GM18858 (cell line): ENCODE measurements at regions not wholly inside any gene's neighbourhood (a gene's known extent, or its start where the extent isn't known, plus 50 kb on each side); places are given as distances from the start of the nearest gene placed in this dataset.

ENCODE experiments used
- ATAC-seq: cut with Tn5 transposase; IDR thresholded peaks from one replicate; pipeline ENCODE4 v1.9.1; 2021; ENCODE audit not compliant: unreplicated experiment

DNA sequence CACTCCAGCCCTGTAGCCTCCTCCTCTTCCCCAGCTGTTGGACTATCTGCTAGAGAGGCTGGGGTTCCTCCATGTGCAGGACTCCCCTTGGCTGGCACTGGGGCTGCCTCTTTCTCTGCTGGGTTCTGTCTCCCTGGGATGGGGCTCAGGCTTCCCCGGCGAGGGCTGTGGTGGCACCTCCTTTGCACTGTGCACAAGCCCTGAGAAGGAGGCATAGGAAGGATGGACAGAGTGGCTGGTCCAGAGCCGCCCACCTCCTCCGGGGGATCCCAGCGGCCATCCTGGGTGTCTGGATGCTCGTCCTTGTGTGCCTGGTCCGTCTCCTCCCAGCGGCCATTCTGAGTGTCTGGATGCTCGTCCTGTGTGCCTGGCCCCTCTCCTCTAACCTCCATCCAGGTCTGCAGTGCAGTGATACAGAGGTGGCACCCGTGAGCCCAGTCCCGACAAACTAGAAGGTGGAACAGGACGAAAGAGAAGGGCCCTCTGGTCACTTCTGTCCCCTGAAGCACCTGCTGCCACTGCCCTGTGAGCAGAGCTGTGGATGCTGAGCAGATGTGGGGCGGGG is 633.7 kb downstream of the BRD1 start:
- ATAC-seq: no peak

DNA sequence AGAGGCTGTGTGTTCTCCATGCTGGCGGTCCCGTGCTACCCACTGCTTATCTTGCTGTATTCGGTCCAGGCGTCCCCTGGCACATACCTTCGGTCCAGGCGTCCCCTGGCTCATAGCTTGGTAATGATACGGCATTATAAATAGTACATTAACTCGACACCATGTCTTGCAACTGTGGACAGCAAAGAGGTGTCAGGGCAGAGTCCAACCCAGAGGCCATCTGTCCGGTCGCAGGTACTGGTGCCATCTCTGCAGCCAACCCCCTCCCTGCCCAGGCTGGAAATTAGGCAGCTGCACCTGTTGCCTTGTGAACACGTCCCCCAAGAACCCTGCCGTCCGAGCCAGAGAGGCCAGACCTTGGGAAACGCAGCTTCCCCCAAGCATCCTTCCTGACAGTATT is 634.3 kb downstream of the BRD1 start:
- ATAC-seq: no peak

DNA sequence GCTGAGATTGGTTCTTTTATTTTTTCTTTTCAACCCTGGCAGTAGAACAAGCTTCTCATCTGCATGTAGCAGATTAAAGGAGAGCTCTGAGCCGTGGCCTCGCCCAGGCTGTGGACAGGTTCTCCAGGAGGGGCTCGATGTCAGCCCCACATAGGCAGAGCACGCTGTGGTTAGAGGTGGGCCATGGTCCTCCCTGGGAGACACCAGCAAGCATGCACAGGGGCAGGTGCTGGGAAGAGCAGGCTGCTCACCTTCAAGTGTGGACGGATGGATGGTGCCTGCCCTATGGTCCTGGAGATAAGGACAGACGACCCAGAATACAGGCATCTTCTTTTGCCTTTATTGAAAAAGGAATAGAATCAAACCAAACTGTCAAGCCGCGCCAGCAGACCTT is 634.8 kb downstream of the BRD1 start:
- ATAC-seq: no peak

DNA sequence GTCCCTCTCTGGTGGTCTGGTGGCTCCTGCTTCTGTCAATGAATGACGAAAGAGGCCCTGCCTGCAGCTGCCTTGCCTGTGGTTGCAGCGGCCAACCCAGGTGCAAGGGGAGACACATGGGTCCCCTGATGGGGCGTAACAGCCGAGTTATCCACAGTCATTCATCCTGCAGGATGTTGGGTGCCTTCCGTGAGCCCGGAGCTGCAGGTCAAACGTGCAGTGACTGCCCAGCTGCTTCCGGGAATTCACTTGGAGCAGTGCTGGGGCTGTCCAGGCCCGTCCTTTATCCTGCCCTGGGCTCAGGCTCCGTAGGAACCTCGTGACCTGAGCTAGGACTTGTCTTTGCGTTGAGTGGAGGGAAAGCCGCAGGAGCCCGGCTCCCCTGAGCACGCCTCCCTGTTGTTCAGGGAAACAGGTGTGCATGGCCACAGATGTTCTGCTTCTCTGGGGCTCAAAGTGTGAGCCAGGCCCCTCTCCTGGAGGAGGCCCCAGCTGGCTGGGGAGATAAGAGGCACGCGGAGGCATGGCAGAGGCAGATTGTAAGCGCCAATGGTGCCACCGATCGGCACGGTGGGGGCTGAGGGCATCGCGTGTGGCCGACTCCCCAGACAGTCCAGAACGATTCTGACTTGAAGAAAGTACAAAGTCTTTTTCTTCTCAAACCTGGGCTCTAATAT is 635.4 kb downstream of the BRD1 start:
- no peak for ATAC-seq

DNA sequence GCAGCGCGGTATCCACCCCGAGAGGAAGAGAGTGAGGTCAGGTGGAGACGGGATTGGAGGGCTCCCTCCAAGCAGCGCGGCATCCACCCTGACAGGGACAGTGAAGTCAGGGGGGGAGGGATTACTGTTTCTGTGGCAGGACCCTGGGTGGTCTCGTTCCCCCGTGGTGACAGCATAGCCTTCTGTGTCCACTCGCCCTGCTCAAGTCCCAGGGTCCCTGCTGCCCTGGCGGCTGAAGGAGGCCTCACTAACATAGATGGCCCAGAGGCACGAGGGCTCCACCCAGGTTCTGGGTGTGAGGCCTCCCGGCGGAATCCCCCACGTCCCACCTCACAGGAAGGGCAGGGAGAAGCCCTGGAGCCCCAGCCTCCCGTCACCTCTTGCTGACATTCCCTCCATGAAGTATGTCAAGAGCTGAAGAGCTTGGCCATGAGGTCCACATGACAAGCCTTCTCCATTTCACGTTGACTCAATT is 636.1 kb downstream of the BRD1 start:
- ATAC-seq: no peak

DNA sequence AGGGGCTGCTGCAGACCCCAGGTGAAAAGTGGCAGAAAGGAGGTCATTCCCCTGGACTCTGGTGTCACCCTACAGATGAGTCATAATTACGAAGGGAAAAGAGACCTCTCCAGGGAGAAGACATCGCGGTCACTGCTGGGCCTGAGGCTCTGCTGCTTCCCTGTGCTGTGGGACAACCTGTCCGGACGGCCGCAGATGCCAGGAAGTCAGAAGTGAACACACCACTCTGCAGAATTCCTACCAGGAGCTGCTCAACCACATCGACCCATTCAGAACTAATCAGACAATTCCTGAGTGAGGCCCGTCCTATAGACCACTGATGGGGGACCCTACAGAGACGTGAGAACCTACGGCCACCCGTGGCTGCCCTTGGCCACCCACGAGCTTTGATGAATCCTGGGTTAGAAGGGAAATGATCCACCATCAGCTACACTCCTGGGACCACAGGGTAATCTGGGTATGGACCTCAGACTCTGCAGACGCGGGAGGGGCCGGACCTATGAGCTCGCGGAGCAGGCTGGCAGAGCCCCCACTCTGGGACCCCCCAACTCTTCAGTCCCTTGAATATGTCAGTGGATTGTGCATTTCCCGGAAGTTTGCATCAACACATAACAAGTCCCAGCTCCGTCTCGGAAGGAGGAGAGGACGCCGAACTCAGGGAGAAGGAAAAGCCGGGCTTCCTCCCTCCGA is 636.7 kb downstream of the BRD1 start:
- ATAC-seq: no peak

DNA sequence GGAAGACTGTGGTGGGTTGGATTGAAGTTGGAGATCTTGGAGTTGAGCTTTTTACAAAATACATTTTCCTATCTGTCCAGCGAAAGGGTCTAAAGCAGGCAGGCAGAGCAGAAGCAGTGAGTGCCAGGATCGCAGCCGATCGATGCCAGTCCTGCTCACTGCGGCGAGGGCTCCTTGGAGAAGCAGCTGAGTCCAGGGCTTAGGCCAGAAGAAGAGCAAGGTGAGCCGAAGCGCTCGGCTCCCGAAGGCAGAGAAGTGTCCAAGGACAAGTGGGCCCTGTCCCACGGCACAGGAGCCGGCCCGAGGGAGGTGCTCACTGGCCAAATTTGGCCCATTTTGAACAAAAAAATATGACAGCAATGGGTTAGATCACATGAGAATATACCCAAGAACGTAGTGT is 637.8 kb downstream of the BRD1 start:
- ATAC-seq: no peak

DNA sequence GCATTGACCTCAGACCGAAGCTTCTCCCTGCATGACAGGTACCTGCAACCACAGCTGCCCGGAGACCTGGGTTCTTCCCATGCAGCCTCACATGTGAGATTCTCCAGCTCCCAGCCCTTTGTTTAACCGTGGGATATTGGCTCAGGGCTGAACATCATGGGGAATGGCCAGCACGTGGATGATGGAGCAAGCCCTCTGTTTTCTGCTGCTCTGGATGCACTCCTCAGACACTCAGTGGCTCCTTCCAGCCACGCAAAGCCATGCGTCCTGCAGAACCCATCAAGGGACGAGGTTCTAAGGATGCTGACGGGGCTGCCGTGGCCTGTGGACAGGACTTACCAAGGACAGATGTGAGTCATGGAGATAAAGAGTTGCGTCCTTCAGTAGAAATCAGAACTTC is 639.1 kb downstream of the BRD1 start:
- ATAC-seq: no peak

DNA sequence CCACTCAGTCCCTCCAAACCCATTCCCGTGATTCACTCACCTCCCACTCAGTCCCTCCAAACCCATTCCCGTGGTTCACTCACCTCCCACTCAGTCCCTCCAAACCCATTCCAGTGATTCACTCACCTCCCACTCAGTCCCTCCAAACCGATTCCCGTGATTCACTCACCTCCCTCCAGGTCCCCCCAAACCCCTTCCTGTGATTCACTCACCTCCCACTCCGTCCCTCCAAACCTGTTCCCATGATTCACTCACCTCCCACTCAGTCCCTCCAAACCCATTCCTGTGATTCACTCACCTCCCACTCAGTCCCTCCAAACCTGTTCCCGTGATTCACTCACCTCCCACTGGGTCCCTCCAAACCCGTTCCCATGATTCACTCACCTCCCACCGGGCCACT is 639.6 kb downstream of the BRD1 start:
- no peak for ATAC-seq

DNA sequence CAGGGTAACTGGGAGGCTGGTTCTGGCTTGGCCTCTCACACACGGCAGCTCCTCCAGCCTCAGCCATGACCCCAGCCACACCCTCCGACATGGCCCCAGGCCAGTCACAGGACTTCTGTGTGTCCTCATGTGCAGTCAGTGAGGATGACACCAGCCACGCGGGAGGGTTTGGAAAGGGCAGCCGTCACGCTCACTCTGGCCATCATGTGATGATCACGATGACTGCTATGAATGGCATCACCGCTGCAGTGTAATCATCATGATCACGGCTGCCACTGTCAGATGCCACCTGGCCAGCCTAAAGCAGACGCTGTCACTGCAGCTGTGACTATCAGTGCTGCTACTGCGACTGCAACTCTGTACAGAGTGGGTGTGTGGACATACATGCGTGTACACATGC is 640.9 kb downstream of the BRD1 start:
- ATAC-seq: no peak

DNA sequence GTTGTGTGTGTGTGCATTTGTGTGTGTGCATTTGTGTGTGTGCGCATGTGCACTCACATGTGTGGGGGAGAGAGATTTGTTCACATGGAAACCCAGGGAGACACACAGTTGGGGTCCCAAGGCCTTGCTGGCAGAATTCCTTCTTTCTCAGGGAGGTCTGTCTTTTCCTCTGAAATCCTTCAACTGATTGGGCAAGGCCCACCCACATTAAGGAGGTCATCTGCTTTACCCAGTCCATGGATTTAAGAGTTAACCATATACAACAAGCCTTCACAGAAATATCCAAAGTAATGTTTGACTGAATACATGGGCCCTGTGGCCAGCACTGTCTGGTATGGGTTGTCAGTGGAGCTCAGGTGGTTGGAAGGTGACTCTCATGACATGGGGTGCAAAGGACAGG is 641.4 kb downstream of the BRD1 start:
- ATAC-seq: no peak

DNA sequence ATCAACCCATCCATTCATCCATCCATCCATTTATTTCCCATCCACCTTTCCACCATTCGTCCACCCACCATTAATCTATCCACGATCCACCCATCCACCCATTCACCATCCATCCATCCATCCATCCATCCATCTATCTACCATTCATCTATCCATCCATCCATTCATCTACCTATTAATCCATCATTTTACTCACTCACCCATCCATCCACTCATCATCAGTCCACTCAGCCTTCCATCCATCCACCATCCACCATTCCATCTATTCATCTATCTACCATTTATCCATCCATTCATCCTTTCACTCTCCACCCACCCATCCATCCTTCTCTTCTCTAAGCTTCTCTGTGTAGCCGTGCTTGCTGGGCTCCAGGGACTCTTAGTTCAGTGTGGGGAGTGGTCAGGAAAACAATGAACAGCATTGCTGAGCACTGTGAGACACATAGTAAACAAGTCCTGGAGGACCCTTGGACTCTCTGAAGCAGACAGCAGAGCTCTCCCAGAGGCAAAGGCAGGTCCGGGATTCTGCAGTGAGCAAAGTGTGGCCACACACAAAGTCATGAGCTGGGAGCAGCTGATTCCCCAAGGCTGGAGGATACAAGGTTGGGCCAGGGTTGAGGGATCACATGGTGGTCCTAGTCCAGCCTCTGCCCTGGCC is 642.2 kb downstream of the BRD1 start:
- ATAC-seq: no peak

DNA sequence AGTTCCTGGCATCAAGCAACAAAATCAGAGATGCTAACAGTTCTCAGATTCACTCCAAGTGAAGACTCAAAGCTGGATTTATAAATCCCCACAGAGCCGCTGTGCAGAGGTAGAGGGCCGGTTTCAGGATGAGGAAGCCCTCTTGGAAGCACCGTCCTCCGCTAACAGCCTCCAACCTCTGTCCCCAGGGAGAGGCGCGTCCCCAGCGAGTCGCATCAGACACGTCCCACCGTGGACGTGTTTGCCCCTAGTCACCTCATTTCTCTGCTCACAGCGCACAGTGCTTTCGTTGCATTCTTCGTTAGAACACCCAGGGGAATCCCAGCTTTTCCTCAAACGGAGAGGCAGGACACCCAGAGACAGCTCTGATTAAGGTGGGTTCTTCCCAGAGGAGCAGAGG is 642.9 kb downstream of the BRD1 start:
- no peak for ATAC-seq

DNA sequence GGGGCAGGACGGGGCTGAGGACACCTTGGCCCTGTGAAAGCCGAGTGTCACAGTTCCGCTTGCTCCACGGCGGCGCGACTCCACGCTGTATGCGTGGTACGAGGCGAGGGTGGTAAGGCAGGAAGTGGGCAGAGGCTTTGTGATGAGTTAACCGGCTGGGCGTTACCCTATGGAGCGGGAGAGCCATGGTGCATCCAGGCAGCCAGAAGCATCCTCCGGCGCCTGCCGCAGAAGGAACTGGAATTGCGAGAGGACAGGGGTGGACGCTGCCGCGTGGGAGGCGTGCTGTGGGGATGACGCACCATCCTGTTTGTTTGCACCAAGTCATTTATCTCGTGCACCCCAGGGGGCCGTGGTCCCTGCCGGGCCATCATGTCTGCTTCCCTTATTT is 643.9 kb downstream of the BRD1 start:
- no peak for ATAC-seq

DNA sequence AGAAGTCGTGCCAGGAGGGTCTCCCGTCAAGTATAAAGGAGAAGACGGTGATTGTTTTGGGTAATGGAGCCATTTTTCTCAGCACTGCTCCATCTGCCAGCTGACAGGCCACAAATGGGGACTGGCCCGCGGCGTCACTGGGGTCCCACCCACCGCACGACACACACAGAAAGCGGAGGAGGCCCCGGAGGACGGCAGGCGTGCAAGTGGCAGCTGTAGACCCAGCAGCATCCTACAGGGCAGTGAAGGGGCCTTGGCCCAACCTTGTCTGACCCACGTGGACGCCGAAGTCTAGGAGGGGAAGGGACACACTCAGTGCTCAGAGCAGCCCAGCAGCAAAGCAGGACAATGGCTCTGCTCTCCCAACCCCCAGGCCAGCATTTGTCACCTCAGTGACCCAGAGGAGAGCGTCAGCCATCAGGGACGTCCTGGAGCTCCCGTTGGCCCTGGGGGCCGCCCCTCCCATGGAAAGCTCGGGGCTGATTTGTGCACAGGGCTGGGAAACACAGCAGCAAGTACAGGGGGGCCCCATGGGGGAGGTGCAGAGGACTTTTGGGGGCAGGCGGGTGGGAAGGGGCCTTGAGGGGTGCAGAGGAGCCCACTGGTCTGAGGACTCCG is 644.4 kb downstream of the BRD1 start:
- no peak for ATAC-seq

DNA sequence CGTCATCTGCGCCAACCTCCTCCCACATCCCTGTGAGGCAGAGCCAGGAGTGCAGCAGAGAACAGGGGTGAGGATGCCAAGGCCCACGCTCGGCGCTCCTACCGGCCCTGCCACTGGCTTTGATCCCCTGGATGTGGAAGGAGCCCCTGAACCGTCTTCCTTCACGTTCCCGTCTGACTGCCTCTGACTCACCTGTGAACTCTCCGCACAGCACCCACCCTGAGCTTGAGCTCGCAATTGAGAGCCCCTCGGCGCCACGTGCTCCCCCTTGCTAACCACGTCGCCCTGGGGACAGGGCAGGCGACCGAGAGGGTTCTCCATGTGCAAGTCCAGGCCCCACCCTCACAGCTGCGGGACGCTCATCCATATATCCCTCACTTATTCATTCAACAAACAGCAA is 645.3 kb downstream of the BRD1 start:
- ATAC-seq: no peak

DNA sequence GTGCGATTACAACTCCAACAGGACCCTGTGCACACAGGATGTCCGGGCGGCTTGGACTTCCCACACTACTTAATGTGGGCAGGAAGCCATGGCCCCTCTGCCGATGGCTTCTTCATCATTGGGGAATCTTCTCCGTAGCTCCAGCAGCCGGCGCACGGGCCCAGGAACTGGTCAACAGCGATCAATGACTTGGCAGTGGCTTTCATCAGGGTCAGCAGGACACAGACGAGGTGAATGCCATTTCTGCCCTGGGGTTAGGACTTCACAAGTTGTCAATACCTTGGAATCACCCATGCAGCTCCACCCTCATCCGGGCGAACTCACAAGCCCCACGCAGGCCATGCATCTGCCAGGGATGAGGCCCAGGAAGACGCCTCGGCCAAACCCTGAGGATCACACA is 645.7 kb downstream of the BRD1 start:
- ATAC-seq: no peak

DNA sequence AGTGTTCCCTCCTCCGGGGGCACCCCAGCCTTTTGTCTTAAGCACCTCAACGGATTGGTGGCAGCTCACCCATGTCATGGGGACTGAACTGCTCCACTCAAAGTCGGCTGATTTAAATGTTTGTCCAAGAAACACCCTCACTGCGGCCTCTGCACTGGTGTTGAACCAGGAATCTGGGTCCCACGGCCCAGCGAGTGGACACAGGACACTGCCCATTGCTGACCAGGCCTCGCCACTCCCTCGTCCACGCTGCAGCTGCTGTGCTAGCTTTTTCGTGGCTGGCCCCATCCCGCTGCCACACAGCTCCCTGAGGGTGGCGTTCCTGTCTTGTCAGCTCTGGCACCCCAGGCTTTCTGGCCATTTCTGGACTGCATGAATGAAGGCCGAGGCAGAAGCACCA is 646.2 kb downstream of the BRD1 start:
- ATAC-seq: no peak

DNA sequence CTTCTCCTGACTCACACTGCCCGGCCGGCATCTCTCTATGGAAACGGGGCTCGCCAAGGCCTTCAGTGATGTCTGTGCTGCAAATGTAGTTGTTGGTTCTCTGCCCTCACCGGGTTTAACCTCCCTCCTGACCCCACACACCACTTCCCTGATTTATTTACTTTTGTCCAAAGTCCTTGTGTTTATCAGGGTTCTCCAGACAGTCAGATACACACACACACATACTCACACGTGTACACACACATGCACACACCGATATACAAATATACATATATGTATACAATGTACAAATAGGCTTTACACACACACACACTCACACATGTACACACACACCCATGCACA is 647.0 kb downstream of the BRD1 start:
- ATAC-seq: no peak

DNA sequence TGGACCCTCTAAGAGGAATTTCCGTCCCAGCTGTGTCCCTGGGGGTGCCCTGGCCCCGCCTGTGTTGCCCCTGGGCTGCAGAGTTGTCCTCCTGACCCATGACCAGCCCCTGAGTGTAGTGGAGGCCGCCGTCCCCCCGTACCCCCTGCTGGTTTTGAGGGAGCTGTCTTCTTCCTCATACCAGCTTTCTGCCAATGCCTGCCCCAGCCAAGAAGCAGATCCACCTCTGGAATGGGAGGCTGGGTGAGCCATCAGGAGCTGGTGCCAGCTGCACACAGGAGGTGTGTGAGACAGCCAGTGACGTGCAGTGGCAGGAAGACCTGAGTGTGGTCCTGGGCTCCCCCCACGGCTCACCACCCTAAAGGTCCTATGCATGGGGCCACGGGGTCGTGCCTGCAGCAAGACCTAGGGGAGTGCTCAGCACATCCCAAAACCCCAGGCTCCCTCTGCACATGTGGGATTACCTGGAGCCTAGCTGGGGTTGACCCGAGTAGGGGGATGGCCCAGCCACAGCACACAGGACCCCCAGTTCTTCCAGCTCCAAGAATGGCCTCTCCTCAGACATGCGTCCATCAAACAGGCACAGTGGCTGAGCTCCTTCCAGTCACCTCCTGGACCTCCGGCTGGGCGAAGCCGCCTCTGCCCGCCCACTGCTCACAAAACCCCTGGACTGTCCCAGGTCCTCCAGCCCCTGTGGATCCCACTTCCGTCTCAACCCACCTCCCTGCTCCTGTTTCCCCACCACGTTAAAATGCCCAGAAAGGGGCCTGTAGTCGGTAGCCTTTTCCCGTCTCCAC is 647.6 kb downstream of the BRD1 start:
- no peak for ATAC-seq

DNA sequence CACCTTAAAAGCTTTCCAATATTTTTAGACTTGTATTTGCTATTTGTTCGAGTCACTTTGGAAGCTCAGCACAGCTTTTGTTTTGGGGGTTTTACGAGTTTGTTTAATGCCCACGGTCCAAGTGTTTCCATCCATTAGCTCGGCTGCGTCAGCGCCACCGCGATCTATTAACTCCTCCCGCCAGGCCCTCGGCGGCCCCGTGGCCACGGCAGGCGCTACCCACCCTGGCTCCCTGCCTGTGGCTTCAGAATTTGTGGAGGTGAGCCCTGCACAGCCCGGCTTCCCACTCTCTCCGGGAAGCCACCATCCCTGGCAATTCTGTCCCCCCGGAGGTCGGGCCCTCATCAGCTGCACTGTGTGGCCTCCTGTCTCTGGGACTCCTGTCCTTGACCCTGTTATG is 648.5 kb downstream of the BRD1 start:
- no peak for ATAC-seq
